CD4-positive, CD25-positive, alpha-beta regulatory T cell (primary cell): ENCODE measurements at regions not wholly inside any gene's neighbourhood (a gene's known extent, or its start where the extent isn't known, plus 50 kb on each side); places are given as distances from the start of the nearest gene placed in this dataset.

Experiments used
- ATAC-seq, 2 donors: fragments of 150-1000 bp; cut with Tn5 transposase; one replicate each; pipeline ENCODE4 v1.10.0; 2021; ENCODE audit warnings: low read depth in 2 of 2, moderate number of reproducible peaks in 2 of 2, moderate library complexity in 1 of 2
- DNase-seq, 3 donors: peaks; one replicate each; pipeline versions ENCODE4 v3.0.0 to v3.0.0-alpha.2; 2012 to 2022; ENCODE audit warnings: mixed read lengths in 1 of 3
- H3K27ac ChIP-seq: one replicate; pipeline ENCODE4 v1.7.0; 2013; ENCODE audit warnings: mild to moderate bottlenecking, low read length; ENCODE audit not compliant: insufficient read depth, poor library complexity, severe bottlenecking
- H3K27me3 ChIP-seq: one replicate; pipeline ENCODE4 v1.7.0; 2013; ENCODE audit warnings: low read length; ENCODE audit not compliant: control insufficient read depth, insufficient read depth
- H3K36me3 ChIP-seq: one replicate; pipeline ENCODE4 v1.7.0; 2013; ENCODE audit warnings: mild to moderate bottlenecking, low read length, moderate library complexity; ENCODE audit not compliant: control insufficient read depth, insufficient read depth
- H3K4me1 ChIP-seq: 2 replicates; pipeline ENCODE4 v1.7.0; 2013; ENCODE audit warnings: mild to moderate bottlenecking, low read length; ENCODE audit not compliant: insufficient read depth, control insufficient read depth, poor library complexity, severe bottlenecking
- H3K4me3 ChIP-seq: one replicate; pipeline ENCODE4 v1.7.0; 2013; ENCODE audit warnings: low read depth, mild to moderate bottlenecking, low read length, moderate library complexity
- H3K9me3 ChIP-seq, 2 experiments: 1 replicate in 1 of 2; 2 replicates in 1 of 2; pipeline ENCODE4 v1.7.0; 2013; ENCODE audit warnings: low read length in 2 of 2, mild to moderate bottlenecking in 1 of 2, moderate library complexity in 1 of 2; ENCODE audit not compliant: control insufficient read depth in 2 of 2
- H3K27ac Mint-ChIP-seq, 3 donors: one replicate each; pipeline ENCODE4 v1.8.0; 2020 to 2022; ENCODE audit warnings: mild to moderate bottlenecking in 3 of 3, mixed read lengths in 3 of 3, moderate library complexity in 2 of 3
- H3K27me3 Mint-ChIP-seq: one replicate; pipeline ENCODE4 v1.8.0; 2022; ENCODE audit warnings: mild to moderate bottlenecking, mixed read lengths
- H3K36me3 Mint-ChIP-seq: one replicate; pipeline ENCODE4 v1.8.0; 2020; ENCODE audit warnings: mixed read lengths
- H3K4me1 Mint-ChIP-seq, 4 donors: one replicate each; pipeline ENCODE4 v1.8.0; 2020 to 2022; ENCODE audit warnings: mixed read lengths in 4 of 4, mild to moderate bottlenecking in 1 of 4
- H3K4me3 Mint-ChIP-seq, 4 donors: one replicate each; pipeline ENCODE4 v1.8.0; 2020 to 2022; ENCODE audit warnings: mild to moderate bottlenecking in 4 of 4, mixed read lengths in 4 of 4, moderate library complexity in 3 of 4
- H3K9me3 Mint-ChIP-seq, 7 donors: one replicate each; pipeline ENCODE4 v1.8.0; 2020 to 2022; ENCODE audit warnings: mixed read lengths in 7 of 7, mild to moderate bottlenecking in 3 of 7, moderate library complexity in 2 of 7

- Histone ChIP-seq H3K4me1 (no peaks in the 10 kb centered on the region), H3K36me3 (no peaks in the 10 kb centered on the region), H3K9me3 (no peaks in the 10 kb centered on the region), H3K27me3 (no peaks in the 10 kb centered on the region), H3K4me3 (no peak overlapping the region), H3K27ac (no peak overlapping the region)
- H3K36me3 Mint-ChIP-seq, result no peaks in the 10 kb centered on the region
- no peaks in the 10 kb centered on the region for H3K27me3 Mint-ChIP-seq
- H3K4me1 Mint-ChIP-seq, result no peaks in the 10 kb centered on the region
- no peak for DNase-seq
- H3K9me3 Mint-ChIP-seq, result peaks cover 0 to 2% (median 0%) of the 10 kb centered on the region in 7 donors
- no peak for ATAC-seq
- no peak overlapping the region for H3K27ac Mint-ChIP-seq
- no peak overlapping the region for H3K4me3 Mint-ChIP-seq
Measured at GRCh38 chr7:124440081-124440480, 325.5 kb downstream of the GPR37 start.

DNA sequence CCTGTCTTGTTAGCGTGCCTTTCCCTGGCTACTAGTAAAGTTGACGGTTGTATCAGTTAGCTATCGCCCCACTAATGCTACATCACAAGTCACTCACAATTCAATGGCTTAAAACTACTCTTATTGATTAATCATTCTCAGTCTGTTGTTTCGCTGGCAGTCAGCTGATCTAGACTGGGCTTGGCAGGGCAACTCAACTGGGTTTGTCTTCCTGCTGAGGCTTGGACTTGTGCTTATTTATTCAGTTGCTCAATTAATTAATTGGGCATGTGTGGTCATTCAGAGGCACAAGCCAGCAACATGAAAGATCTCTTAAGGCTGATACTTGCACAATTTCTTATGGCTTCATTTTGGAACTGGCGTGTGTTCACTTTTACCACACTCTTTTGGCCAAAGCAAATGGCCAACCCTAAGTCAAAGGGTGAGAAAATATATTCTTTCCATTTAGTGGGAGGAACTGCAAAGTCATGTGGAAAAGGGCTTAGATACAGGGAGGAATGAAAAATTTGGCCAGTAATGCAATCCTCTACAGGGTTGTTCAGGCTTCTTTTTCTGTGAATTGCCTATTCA, 333.5 kb downstream of the GPR37 start:
- Mint-ChIP-seq H3K4me1 (no peaks in the 10 kb centered on the region), H3K27me3 (no peaks in the 10 kb centered on the region), H3K27ac (no peak overlapping the region), H3K9me3 (peaks cover 0 to 10% (median 0%) of the 10 kb centered on the region in 7 donors), H3K4me3 (no peak overlapping the region), H3K36me3 (no peaks in the 10 kb centered on the region)
- no peaks in the 10 kb centered on the region for H3K36me3 ChIP-seq
- no peak overlapping the region for H3K27ac ChIP-seq
- no peak for ATAC-seq
- H3K4me3 ChIP-seq, result no peak overlapping the region
- no peaks in the 10 kb centered on the region for H3K4me1 ChIP-seq
- H3K9me3 ChIP-seq, result no peaks in the 10 kb centered on the region
- H3K27me3 ChIP-seq, result no peaks in the 10 kb centered on the region
- DNase-seq, result no peak

DNA sequence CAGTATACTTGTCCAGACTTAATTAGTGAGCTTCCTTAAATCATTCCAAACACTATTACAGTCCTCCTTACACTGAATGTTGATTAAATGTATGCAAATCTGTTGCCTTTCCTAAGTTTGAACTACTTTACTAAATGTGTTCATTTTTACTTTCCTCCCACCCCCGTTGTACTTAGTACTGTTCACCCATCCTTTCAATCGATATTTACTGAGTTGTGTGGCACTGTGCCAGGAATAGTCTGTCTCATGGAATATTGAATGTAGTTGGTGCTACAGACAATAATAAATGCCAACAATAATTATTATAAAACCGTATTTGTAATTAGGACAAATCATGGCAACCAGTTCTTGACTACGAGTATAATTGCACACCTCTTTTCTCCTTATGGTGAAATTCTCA, 335.7 kb downstream of the GPR37 start:
- Mint-ChIP-seq H3K27ac (no peak overlapping the region), H3K36me3 (no peaks in the 10 kb centered on the region), H3K9me3 (peaks cover 0 to 10% (median 0%) of the 10 kb centered on the region in 7 donors), H3K27me3 (no peaks in the 10 kb centered on the region), H3K4me1 (no peaks in the 10 kb centered on the region), H3K4me3 (no peak overlapping the region)
- ATAC-seq, result no peak
- H3K27me3 ChIP-seq, result no peaks in the 10 kb centered on the region
- H3K9me3 ChIP-seq, result no peaks in the 10 kb centered on the region
- no peak overlapping the region for H3K4me3 ChIP-seq
- no peaks in the 10 kb centered on the region for H3K4me1 ChIP-seq
- H3K36me3 ChIP-seq, result no peaks in the 10 kb centered on the region
- no peak overlapping the region for H3K27ac ChIP-seq
- no peak for DNase-seq

- no peak overlapping the region for H3K27ac Mint-ChIP-seq
Measured at GRCh38 chr7:124428781-124429180, 336.8 kb downstream of the GPR37 start.

DNA sequence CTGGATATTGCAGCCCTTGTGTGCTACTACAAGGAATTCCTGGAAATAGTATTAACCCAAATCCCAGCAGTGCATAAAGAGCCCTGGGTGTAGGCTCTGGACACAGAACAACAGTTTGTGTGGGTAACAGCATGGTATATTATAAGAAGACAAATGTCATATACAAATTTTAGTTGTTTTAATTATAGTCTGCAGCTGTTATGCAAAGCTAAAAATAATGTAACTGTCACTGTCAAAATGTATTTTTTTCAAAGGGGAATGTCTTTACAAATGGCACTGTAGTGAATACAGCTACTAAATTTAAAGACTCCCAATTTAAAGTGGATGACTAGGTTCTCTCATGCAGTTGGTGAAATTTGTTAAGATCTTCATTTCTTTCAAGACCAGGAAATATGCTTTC, 339.0 kb downstream of the GPR37 start:
- H3K27me3 ChIP-seq, result no peaks in the 10 kb centered on the region
- peaks cover 0 to 6% (median 2%) of the 10 kb centered on the region in 7 donors for H3K9me3 Mint-ChIP-seq
- H3K9me3 ChIP-seq, result no peaks in the 10 kb centered on the region
- no peaks in the 10 kb centered on the region for H3K36me3 Mint-ChIP-seq
- H3K27ac Mint-ChIP-seq, result no peak overlapping the region
- H3K4me1 Mint-ChIP-seq, result no peaks in the 10 kb centered on the region
- DNase-seq (no peak), ATAC-seq (no peak)
- no peaks in the 10 kb centered on the region for H3K4me1 ChIP-seq
- no peak overlapping the region for H3K4me3 Mint-ChIP-seq
- H3K36me3 ChIP-seq, result no peaks in the 10 kb centered on the region
- no peak overlapping the region for H3K4me3 ChIP-seq
- no peaks in the 10 kb centered on the region for H3K27me3 Mint-ChIP-seq
- H3K27ac ChIP-seq, result no peak overlapping the region

More at GRCh38 chr7:124428781-124429180, 336.8 kb downstream of the GPR37 start:
- Histone ChIP-seq H3K27ac (no peak overlapping the region), H3K4me1 (no peaks in the 10 kb centered on the region), H3K9me3 (no peaks in the 10 kb centered on the region), H3K36me3 (no peaks in the 10 kb centered on the region), H3K4me3 (no peak overlapping the region), H3K27me3 (no peaks in the 10 kb centered on the region)
- Mint-ChIP-seq H3K27me3 (no peaks in the 10 kb centered on the region), H3K4me1 (no peaks in the 10 kb centered on the region), H3K9me3 (peaks cover 0 to 6% (median 0%) of the 10 kb centered on the region in 7 donors), H3K4me3 (no peak overlapping the region), H3K36me3 (no peaks in the 10 kb centered on the region)
- DNase-seq (no peak), ATAC-seq (no peak)

- H3K36me3 ChIP-seq, result no peaks in the 10 kb centered on the region
- Mint-ChIP-seq H3K27ac (no peak overlapping the region), H3K9me3 (peaks cover 0 to 8% (median 2%) of the 10 kb centered on the region in 7 donors), H3K4me1 (no peaks in the 10 kb centered on the region), H3K36me3 (no peaks in the 10 kb centered on the region), H3K27me3 (no peaks in the 10 kb centered on the region), H3K4me3 (no peak overlapping the region)
- no peak overlapping the region for H3K27ac ChIP-seq
- no peaks in the 10 kb centered on the region for H3K4me1 ChIP-seq
- ATAC-seq, result no peak
- no peak for DNase-seq
- no peaks in the 10 kb centered on the region for H3K9me3 ChIP-seq
- H3K4me3 ChIP-seq, result no peak overlapping the region
- no peaks in the 10 kb centered on the region for H3K27me3 ChIP-seq
Measured at GRCh38 chr7:124423863-124424262, 341.7 kb downstream of the GPR37 start.

- H3K36me3 ChIP-seq, result no peaks in the 10 kb centered on the region
- Mint-ChIP-seq H3K4me1 (no peaks in the 10 kb centered on the region), H3K27ac (no peak overlapping the region), H3K36me3 (no peaks in the 10 kb centered on the region), H3K27me3 (no peaks in the 10 kb centered on the region), H3K4me3 (no peak overlapping the region), H3K9me3 (peaks cover 0 to 9% (median 2%) of the 10 kb centered on the region in 7 donors)
- no peaks in the 10 kb centered on the region for H3K9me3 ChIP-seq
- H3K27ac ChIP-seq, result no peak overlapping the region
- no peak overlapping the region for H3K4me3 ChIP-seq
- H3K4me1 ChIP-seq, result no peaks in the 10 kb centered on the region
- no peaks in the 10 kb centered on the region for H3K27me3 ChIP-seq
- ATAC-seq (no peak), DNase-seq (no peak)
Measured at GRCh38 chr7:124422081-124422480, 343.5 kb downstream of the GPR37 start.

GRCh38 chr7:124420367-124420766, 345.2 kb downstream of the GPR37 start:
- H3K27ac Mint-ChIP-seq, result no peak overlapping the region

More at GRCh38 chr7:124420367-124420766, 345.2 kb downstream of the GPR37 start:
- ATAC-seq (no peak), DNase-seq (no peak)
- no peak overlapping the region for H3K27ac ChIP-seq
- Mint-ChIP-seq H3K4me3 (no peak overlapping the region), H3K4me1 (no peaks in the 10 kb centered on the region), H3K9me3 (peaks cover 0 to 9% (median 2%) of the 10 kb centered on the region in 7 donors), H3K27me3 (no peaks in the 10 kb centered on the region), H3K36me3 (no peaks in the 10 kb centered on the region)
- no peaks in the 10 kb centered on the region for H3K27me3 ChIP-seq
- no peak overlapping the region for H3K4me3 ChIP-seq
- no peaks in the 10 kb centered on the region for H3K36me3 ChIP-seq
- no peaks in the 10 kb centered on the region for H3K4me1 ChIP-seq
- no peaks in the 10 kb centered on the region for H3K9me3 ChIP-seq
